ENCODE measurements at regions not wholly inside any gene's neighbourhood (a gene's known extent, or its start where the extent isn't known, plus 50 kb on each side); places are given as distances from the start of the nearest gene placed in this dataset.

GRCh38 chr9:91116211-91116610 is 245.5 kb downstream of the AUH start:
- ATAC-seq (no peak), DNase-seq (no peak)
- H3K36me3 Mint-ChIP-seq (ENCODE audit: low read depth) = peaks cover under 1% of the 10 kb centered on the region
- intact Hi-C loops (cut with micrococcal nuclease) = no loop called here
- H3K4me3 Mint-ChIP-seq = no peak overlapping the region
- ChIA-PET CTCF (no interaction called here), POLR2A (no interaction called here)
- no peak for TF ChIP-seq CTCF (IDR thresholded peaks at IDR 0.05)
- peaks cover under 1% of the 10 kb centered on the region for H3K9me3 Mint-ChIP-seq
- peaks cover 21% of the 10 kb centered on the region for H3K27me3 Mint-ChIP-seq
- H3K27ac Mint-ChIP-seq = no peak overlapping the region
- peaks cover 8% of the 10 kb centered on the region for H3K4me1 Mint-ChIP-seq (ENCODE audit: low read depth)

GRCh38 chr9:91116711-91117110 is 245.0 kb downstream of the AUH start:
- no peak for DNase-seq
- Mint-ChIP-seq H3K27me3 (peaks cover 21% of the 10 kb centered on the region), H3K9me3 (no peaks in the 10 kb centered on the region), H3K4me1 (ENCODE audit: low read depth) (peaks cover 5% of the 10 kb centered on the region), H3K4me3 (no peak overlapping the region), H3K27ac (no peak overlapping the region), H3K36me3 (ENCODE audit: low read depth) (no peaks in the 10 kb centered on the region)
- TF ChIP-seq CTCF (IDR thresholded peaks at IDR 0.05) = no peak
- ChIA-PET POLR2A (no interaction called here), CTCF (no interaction called here)
- intact Hi-C loops (cut with micrococcal nuclease) = no loop called here
- no peak for ATAC-seq

GRCh38 chr9:91117474-91117891 is 244.2 kb downstream of the AUH start:
- ChIA-PET POLR2A (interaction anchor here (0.7 kb wide), 1 partner anchor 22 kb away, joined by 3 read pairs; no protein-coding TSS in a partner anchor), CTCF (interaction anchor here (1.3 kb wide), 1 partner anchor 15 kb away, joined by 5 read pairs; no protein-coding TSS in a partner anchor)
- H3K27ac Mint-ChIP-seq = no peak overlapping the region
- no peak overlapping the region for H3K4me3 Mint-ChIP-seq
- intact Hi-C loops (cut with micrococcal nuclease) = no loop called here
- TF ChIP-seq CTCF (IDR thresholded peaks at IDR 0.05) = no peak
- H3K27me3 Mint-ChIP-seq = peaks cover 21% of the 10 kb centered on the region
- H3K36me3 Mint-ChIP-seq (ENCODE audit: low read depth) = no peaks in the 10 kb centered on the region
- H3K4me1 Mint-ChIP-seq (ENCODE audit: low read depth) = peaks cover 9% of the 10 kb centered on the region
- ATAC-seq (no peak), DNase-seq (no peak)
- H3K9me3 Mint-ChIP-seq = peaks cover 3% of the 10 kb centered on the region

- no peak for DNase-seq
- CTCF ChIA-PET = interaction anchor here (1.3 kb wide), 1 partner anchor 15 kb away, joined by 5 read pairs; no protein-coding TSS in a partner anchor
- Mint-ChIP-seq H3K27ac (no peak overlapping the region), H3K9me3 (peaks cover 3% of the 10 kb centered on the region), H3K27me3 (peaks cover 21% of the 10 kb centered on the region), H3K36me3 (ENCODE audit: low read depth) (no peaks in the 10 kb centered on the region), H3K4me3 (no peak overlapping the region), H3K4me1 (ENCODE audit: low read depth) (peaks cover 15% of the 10 kb centered on the region)
- POLR2A ChIA-PET = interaction anchor here (0.7 to 1.1 kb wide), 2 partner anchors 21 to 90 kb away, joined by 3 read pairs; no protein-coding TSS in a partner anchor
- no peak for ATAC-seq
- intact Hi-C loops (cut with micrococcal nuclease) = no loop called here
- TF ChIP-seq CTCF (IDR thresholded peaks at IDR 0.05) = no peak
Observed at GRCh38 chr9:91117959-91118703, 243.6 kb downstream of the AUH start.

- no peak for TF ChIP-seq CTCF (IDR thresholded peaks at IDR 0.05)
- Mint-ChIP-seq H3K4me3 (no peak overlapping the region), H3K36me3 (ENCODE audit: low read depth) (peaks cover 2% of the 10 kb centered on the region), H3K4me1 (ENCODE audit: low read depth) (peaks cover 17% of the 10 kb centered on the region), H3K27me3 (peaks cover 21% of the 10 kb centered on the region), H3K27ac (no peak overlapping the region), H3K9me3 (peaks cover 6% of the 10 kb centered on the region)
- ATAC-seq (no peak), DNase-seq (no peak)
- ChIA-PET CTCF (interaction anchor here (1.3 kb wide), 1 partner anchor 16 kb away, joined by 5 read pairs; no protein-coding TSS in a partner anchor), POLR2A (interaction anchor here (1.1 kb wide), 1 partner anchor 89 kb away, joined by 3 read pairs; no protein-coding TSS in a partner anchor)
- intact Hi-C loops (cut with micrococcal nuclease) = no loop called here
Observed at GRCh38 chr9:91118704-91119025, 243.1 kb downstream of the AUH start.

All from activated CD8-positive, alpha-beta T cell treated with anti-CD3 and anti-CD28 coated beads for 36 hours (primary cell).